ENCODE measurements at regions not wholly inside any gene's neighbourhood (a gene's known extent, or its start where the extent isn't known, plus 50 kb on each side); places are given as distances from the start of the nearest gene placed in this dataset.

DNA sequence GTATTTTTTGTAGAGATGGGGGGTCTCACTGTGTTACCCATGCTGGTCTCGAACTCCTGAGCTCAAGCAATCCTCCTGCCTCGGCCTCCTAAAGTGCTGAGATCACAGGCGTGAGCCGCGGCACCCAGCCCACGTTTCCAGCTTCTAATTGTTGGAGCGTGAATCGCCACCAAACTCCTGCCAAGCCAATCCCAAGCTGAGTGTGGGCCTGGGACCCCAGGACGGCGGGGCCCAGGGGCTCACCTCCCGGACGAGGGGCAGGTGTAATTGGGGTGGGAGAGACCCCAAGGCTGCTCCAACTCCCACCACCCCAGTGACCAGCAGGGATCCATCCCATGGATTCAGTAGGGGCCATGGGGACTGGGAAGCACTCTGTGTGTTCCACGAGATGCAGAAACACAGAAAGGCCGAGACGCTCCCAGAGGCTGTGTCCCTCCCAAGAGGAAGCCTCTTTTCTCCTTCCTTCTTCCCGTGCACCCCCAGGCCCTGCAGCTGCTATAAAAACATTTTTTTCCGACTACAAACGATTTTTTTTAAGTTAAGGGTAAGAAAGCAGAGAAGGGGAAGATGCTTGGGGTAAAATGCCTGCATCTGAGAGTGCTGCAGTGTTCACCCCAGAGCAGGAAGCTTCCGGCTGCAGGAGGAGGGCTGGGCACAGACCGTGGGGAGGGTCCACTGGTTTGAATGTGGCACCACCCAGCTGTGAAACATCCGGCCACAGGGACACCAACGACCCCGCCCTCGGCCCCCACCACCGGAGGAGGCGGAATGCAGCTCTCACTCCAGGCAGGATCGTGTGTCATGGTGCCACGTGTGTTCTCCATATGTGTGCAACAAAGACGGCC, 76.5 kb downstream of the MICALL2 start:
- TF ChIP-seq, protein P1, sequence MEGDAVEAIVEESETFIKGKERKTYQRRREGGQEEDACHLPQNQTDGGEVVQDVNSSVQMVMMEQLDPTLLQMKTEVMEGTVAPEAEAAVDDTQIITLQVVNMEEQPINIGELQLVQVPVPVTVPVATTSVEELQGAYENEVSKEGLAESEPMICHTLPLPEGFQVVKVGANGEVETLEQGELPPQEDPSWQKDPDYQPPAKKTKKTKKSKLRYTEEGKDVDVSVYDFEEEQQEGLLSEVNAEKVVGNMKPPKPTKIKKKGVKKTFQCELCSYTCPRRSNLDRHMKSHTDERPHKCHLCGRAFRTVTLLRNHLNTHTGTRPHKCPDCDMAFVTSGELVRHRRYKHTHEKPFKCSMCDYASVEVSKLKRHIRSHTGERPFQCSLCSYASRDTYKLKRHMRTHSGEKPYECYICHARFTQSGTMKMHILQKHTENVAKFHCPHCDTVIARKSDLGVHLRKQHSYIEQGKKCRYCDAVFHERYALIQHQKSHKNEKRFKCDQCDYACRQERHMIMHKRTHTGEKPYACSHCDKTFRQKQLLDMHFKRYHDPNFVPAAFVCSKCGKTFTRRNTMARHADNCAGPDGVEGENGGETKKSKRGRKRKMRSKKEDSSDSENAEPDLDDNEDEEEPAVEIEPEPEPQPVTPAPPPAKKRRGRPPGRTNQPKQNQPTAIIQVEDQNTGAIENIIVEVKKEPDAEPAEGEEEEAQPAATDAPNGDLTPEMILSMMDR (IDR thresholded peaks at IDR 0.05; ENCODE audit: low read length) = no peak
- no peak for TF ChIP-seq EZH2phosphoT487 (IDR thresholded peaks at IDR 0.05; ENCODE audit: low read length)
